HepG2 (cell line): ENCODE measurements at regions not wholly inside any gene's neighbourhood (a gene's known extent, or its start where the extent isn't known, plus 50 kb on each side); places are given as distances from the start of the nearest gene placed in this dataset.

Experiments used
- CBX5 ChIP-seq: sonication (generic); formaldehyde crosslinking; IDR thresholded peaks from 2 replicates; pipeline ENCODE4 v1.4.0; 2020; ENCODE audit warnings: missing genetic modification reagents, borderline replicate concordance
- CTCF ChIP-seq: sonication (generic); formaldehyde crosslinking; IDR thresholded peaks from 2 replicates; pipeline ENCODE4 v1.5.0; 2020; ENCODE audit warnings: mild to moderate bottlenecking, missing genetic modification reagents, moderate library complexity
- FOXK2 ChIP-seq: fragments of 450-650 bp; IDR thresholded peaks from 2 replicates; pipeline ENCODE4 v1.6.1; 2016
- GRHL1 ChIP-seq: sonication (generic); formaldehyde crosslinking; conservative IDR thresholded peaks from 2 replicates; pipeline ENCODE4 v1.8.0; 2022; ENCODE audit warnings: missing genetic modification reagents
- MTERF4 ChIP-seq: sonication (generic); formaldehyde crosslinking; IDR thresholded peaks from 2 replicates; pipeline ENCODE4 v1.8.0; 2023; ENCODE audit warnings: mild to moderate bottlenecking, missing genetic modification reagents
- PAX8 ChIP-seq: sonication (generic); formaldehyde crosslinking; IDR thresholded peaks from 2 replicates; pipeline ENCODE4 v1.8.0; 2022; ENCODE audit warnings: mild to moderate bottlenecking, missing genetic modification reagents, borderline replicate concordance
- SNAI1 ChIP-seq: sonication (generic); formaldehyde crosslinking; IDR thresholded peaks from 2 replicates; pipeline ENCODE4 v1.5.0; 2020; ENCODE audit warnings: mild to moderate bottlenecking, missing genetic modification reagents, borderline replicate concordance
- THYN1 ChIP-seq: sonication (generic); formaldehyde crosslinking; IDR thresholded peaks from 2 replicates; pipeline ENCODE4 v1.8.1; 2023; ENCODE audit warnings: low read depth, mild to moderate bottlenecking, moderate library complexity, missing genetic modification reagents, borderline replicate concordance
- YY1 ChIP-seq: IDR thresholded peaks from 2 replicates; pipeline ENCODE4 v1.6.1; 2011; ENCODE audit warnings: low read length, low read depth, moderate library complexity, mild to moderate bottlenecking; ENCODE audit not compliant: insufficient read depth, insufficient replicate concordance

- TF ChIP-seq FOXK2 (no peak), YY1 (no peak), CTCF (no peak), CBX5 (CRISPR knock-in tag) (no peak), THYN1 (CRISPR knock-in tag) (no peak), MTERF4 (CRISPR knock-in tag) (no peak), PAX8 (CRISPR knock-in tag) (no peak), GRHL1 (CRISPR knock-in tag) (no peak), SNAI1 (CRISPR knock-in tag) (no peak)
These were observed 356.6 kb upstream of the ACTRT1 start for GRCh38 chrX:128408842-128409241.
